ENCODE measurements at regions not wholly inside any gene's neighbourhood (a gene's known extent, or its start where the extent isn't known, plus 50 kb on each side); places are given as distances from the start of the nearest gene placed in this dataset.

DNA sequence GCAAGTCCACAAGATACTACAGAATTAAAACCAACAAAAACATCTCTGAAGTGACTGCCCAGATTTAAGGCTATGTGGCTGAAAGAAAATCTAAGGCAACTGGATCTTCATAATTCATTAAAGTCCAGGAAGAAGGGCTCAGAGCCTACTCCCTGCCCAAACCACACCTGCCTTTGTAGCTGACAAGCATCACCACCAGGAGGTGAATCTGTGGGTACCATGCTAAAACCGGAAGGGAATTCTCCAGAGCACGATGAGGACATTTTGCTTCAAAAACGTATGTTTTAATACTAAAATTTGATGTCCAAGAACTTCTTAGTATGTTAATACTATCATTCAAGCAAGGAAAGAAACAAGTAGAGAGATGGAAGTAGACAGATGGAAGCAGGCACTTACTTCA is 495.9 kb upstream of the NECTIN3 start:
- no peaks in the 10 kb centered on the region for H3K36me3 Mint-ChIP-seq (ENCODE audit: low read depth)
- no peak for DNase-seq
- no peak overlapping the region for H3K4me3 Mint-ChIP-seq
- no peaks in the 10 kb centered on the region for H3K27me3 Mint-ChIP-seq
- ChIA-PET POLR2A (no interaction called here), CTCF (no interaction called here)
- no peak overlapping the region for H3K27ac Mint-ChIP-seq
- intact Hi-C loops (cut with micrococcal nuclease) = no loop called here
- TF ChIP-seq, protein P1, sequence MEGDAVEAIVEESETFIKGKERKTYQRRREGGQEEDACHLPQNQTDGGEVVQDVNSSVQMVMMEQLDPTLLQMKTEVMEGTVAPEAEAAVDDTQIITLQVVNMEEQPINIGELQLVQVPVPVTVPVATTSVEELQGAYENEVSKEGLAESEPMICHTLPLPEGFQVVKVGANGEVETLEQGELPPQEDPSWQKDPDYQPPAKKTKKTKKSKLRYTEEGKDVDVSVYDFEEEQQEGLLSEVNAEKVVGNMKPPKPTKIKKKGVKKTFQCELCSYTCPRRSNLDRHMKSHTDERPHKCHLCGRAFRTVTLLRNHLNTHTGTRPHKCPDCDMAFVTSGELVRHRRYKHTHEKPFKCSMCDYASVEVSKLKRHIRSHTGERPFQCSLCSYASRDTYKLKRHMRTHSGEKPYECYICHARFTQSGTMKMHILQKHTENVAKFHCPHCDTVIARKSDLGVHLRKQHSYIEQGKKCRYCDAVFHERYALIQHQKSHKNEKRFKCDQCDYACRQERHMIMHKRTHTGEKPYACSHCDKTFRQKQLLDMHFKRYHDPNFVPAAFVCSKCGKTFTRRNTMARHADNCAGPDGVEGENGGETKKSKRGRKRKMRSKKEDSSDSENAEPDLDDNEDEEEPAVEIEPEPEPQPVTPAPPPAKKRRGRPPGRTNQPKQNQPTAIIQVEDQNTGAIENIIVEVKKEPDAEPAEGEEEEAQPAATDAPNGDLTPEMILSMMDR (IDR thresholded peaks at IDR 0.05) = no peak
- no peaks in the 10 kb centered on the region for H3K9me3 Mint-ChIP-seq
- H3K4me1 Mint-ChIP-seq = no peaks in the 10 kb centered on the region
- no peak for ATAC-seq (ENCODE audit: low read depth)

DNA sequence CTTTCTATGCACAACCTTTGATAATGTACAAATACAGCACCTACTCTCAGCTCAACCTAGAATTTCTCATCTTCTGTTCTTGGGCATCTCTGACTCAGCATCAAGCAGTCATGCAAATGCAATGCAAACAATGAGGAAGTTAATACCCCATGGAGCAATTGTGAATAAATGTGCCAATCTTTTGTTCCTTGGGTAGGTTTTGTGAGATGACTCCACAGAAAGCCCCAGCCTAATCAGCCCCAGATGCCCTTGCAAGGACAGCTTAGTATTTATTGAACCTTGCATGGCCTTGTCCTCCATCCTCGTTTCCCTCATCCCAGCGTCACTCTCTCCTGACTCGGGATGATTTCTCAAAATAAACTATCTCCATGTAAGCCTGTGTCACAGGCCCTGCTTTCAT is 494.7 kb upstream of the NECTIN3 start:
- Mint-ChIP-seq H3K27ac (no peak overlapping the region), H3K4me3 (no peak overlapping the region), H3K4me1 (no peaks in the 10 kb centered on the region), H3K27me3 (no peaks in the 10 kb centered on the region), H3K36me3 (ENCODE audit: low read depth) (no peaks in the 10 kb centered on the region), H3K9me3 (no peaks in the 10 kb centered on the region)
- TF ChIP-seq, protein P1 (IDR thresholded peaks at IDR 0.05) = no peak
- DNase-seq = no peak
- ChIA-PET CTCF (no interaction called here), POLR2A (no interaction called here)
- no peak for ATAC-seq (ENCODE audit: low read depth)
- intact Hi-C loops (cut with micrococcal nuclease) = no loop called here

DNA sequence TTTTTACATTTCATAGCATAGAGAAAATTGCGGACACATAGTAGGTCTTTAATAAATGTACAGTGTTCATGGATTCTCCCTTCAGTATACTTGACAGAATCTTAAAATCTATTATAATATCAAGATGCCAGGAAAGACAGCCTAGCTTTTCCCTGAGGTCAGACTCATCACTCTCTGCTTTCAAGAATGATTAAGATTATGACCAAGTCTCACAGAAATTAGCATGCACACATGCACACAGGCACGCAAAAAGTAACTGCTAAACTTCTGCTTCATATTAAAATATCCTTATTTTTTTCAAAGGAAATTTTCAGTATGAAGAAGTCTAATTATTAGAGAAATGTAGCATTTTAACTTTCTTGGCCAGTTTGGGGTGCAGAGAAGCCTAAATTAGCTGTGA is 493.8 kb upstream of the NECTIN3 start:
- CTCF ChIA-PET = no interaction called here

DNA sequence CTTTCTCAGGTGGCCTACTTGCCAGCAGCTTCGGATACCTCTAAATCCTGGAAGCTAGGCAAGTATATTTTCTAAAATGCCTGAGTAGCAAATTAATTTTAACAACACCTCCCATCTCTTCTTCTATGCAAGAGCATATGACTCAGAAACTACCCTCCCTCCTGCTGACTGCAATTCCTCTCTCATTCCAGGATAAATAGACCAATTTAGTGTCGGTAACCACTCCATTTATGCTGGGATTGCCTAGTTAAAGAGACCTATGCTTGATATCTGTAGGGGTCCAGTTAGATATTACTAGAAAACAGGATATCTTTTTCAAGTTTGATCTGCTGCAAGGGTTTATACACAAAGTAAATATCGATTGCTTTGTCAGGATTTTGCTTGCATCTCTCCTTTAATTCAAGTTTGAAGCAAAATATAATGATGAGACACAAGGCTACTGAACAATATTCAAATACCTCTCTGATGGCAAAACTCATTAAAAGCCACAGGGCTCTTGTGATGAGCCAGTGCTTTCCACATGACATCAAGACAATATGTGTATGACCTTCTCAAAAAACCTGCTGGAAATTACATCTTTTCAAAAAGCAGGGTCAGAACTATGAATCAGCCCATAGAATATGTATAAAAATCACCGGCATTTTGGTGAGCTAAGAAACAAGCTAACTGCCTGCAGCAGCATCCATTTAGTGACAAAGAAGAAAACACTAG is 491.6 kb upstream of the NECTIN3 start:
- Mint-ChIP-seq H3K27ac (no peak overlapping the region), H3K27me3 (no peaks in the 10 kb centered on the region), H3K36me3 (ENCODE audit: low read depth) (no peaks in the 10 kb centered on the region), H3K4me1 (no peaks in the 10 kb centered on the region), H3K9me3 (no peaks in the 10 kb centered on the region), H3K4me3 (no peak overlapping the region)
- ChIA-PET POLR2A (no interaction called here), CTCF (no interaction called here)
- intact Hi-C loops (cut with micrococcal nuclease) = no loop called here
- TF ChIP-seq, protein P1 (IDR thresholded peaks at IDR 0.05) = no peak
- ATAC-seq (ENCODE audit: low read depth) = no peak
- no peak for DNase-seq

More for the DNA sequence above, 493.8 kb upstream of the NECTIN3 start:
- Mint-ChIP-seq H3K9me3 (no peaks in the 10 kb centered on the region), H3K36me3 (ENCODE audit: low read depth) (no peaks in the 10 kb centered on the region), H3K4me1 (no peaks in the 10 kb centered on the region), H3K27ac (no peak overlapping the region), H3K4me3 (no peak overlapping the region), H3K27me3 (no peaks in the 10 kb centered on the region)
- ATAC-seq (ENCODE audit: low read depth) = no peak
- POLR2A ChIA-PET = no interaction called here
- TF ChIP-seq, protein P1 (IDR thresholded peaks at IDR 0.05) = no peak
- intact Hi-C loops (cut with micrococcal nuclease) = no loop called here
- DNase-seq = no peak

DNA sequence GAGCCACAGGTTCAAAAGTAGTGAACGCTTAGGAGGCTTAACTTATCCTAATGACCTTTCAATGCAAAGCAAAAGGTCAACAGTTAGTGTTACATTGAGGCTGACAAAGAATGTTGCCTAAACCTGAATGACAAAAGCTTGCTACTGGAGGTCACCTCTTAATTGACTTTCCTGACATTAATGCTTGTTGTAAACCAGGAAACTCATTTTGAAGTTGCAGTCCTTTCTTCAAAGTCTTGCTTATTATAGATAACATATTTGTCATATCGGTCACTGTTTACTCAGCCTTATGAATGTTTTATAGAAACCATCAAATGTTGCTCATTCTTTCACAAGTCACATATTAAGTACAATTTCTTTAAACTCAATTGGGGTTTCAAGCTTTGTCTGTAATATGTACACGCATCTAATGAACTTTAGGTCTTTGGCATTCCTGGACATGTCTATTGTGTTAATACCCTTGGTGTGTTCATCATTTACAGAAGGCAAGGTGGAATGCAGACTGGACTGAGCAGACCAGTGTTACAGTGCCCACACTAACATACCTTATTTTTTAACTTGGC is 488.2 kb upstream of the NECTIN3 start:
- Mint-ChIP-seq H3K27ac (no peak overlapping the region), H3K27me3 (no peaks in the 10 kb centered on the region), H3K4me3 (no peak overlapping the region), H3K9me3 (no peaks in the 10 kb centered on the region), H3K36me3 (ENCODE audit: low read depth) (no peaks in the 10 kb centered on the region), H3K4me1 (no peaks in the 10 kb centered on the region)
- TF ChIP-seq, protein P1 (IDR thresholded peaks at IDR 0.05) = no peak
- intact Hi-C loops (cut with micrococcal nuclease) = no loop called here
- ATAC-seq (ENCODE audit: low read depth) (no peak), DNase-seq (no peak)
- POLR2A ChIA-PET = no interaction called here
- CTCF ChIA-PET = no interaction called here

Measured in activated B cell treated with CpG ODN at 0.5 μM for 24 hours (primary cell).